IPS DF 6.9 (cell line): ENCODE measurements at regions not wholly inside any gene's neighbourhood (a gene's known extent, or its start where the extent isn't known, plus 50 kb on each side); places are given as distances from the start of the nearest gene placed in this dataset.

ENCODE experiments used
- DNase-seq: peaks from one replicate; pipeline ENCODE4 v3.0.0-alpha.2; 2013; ENCODE audit warnings: low read depth, low spot score
- H3K27ac ChIP-seq: one replicate; pipeline ENCODE4 v1.5.1; 2013; ENCODE audit warnings: low read length, control low read depth
- H3K27me3 ChIP-seq: 2 replicates; pipeline ENCODE4 v1.6.1; 2013; ENCODE audit warnings: mild to moderate bottlenecking, low read length; ENCODE audit not compliant: control insufficient read depth, insufficient read depth
- H3K36me3 ChIP-seq: 2 replicates; pipeline ENCODE4 v1.6.1; 2013; ENCODE audit warnings: low read length; ENCODE audit not compliant: control insufficient read depth, insufficient read depth
- H3K4me1 ChIP-seq: 2 replicates; pipeline ENCODE4 v1.6.1; 2013; ENCODE audit warnings: low read length; ENCODE audit not compliant: control insufficient read depth, insufficient read depth
- H3K4me3 ChIP-seq: 2 replicates; pipeline ENCODE4 v1.5.1; 2013; ENCODE audit warnings: mild to moderate bottlenecking, low read length
- H3K9me3 ChIP-seq: 2 replicates; pipeline ENCODE4 v1.6.1; 2013; ENCODE audit warnings: low read length, inconsistent platforms; ENCODE audit not compliant: control insufficient read depth, insufficient read depth
- WGBS: extraction: QIAGEN DNeasy Blood & Tissue Kit; methylation state at CpG from one replicate; pipeline ENCODE4 v1.1.7; 2013; ENCODE audit warnings: mixed read lengths, missing lambda C conversion rate; ENCODE audit not compliant: insufficient read length, insufficient coverage; 5-methylcytosine and 5-hydroxymethylcytosine counted together

GRCh38 chr10:33627611-33628010 lies 293.1 kb upstream of the NRP1 start:
- H3K36me3 ChIP-seq, result no peaks in the 10 kb centered on the region
- no peak for DNase-seq
- H3K27ac ChIP-seq, result no peak overlapping the region
- H3K9me3 ChIP-seq, result no peaks in the 10 kb centered on the region
- no CpG with 5 or more reads among the region's 5 CpGs for WGBS
- H3K4me1 ChIP-seq, result no peaks in the 10 kb centered on the region
- no peaks in the 10 kb centered on the region for H3K27me3 ChIP-seq
- H3K4me3 ChIP-seq, result no peak overlapping the region

GRCh38 chr10:33626798-33627466 lies 292.5 kb upstream of the NRP1 start:
- Histone ChIP-seq H3K4me1 (no peaks in the 10 kb centered on the region), H3K36me3 (no peaks in the 10 kb centered on the region), H3K27ac (no peak overlapping the region), H3K9me3 (no peaks in the 10 kb centered on the region), H3K4me3 (no peak overlapping the region), H3K27me3 (no peaks in the 10 kb centered on the region)
- DNase-seq, result no peak
- no CpG with 5 or more reads among the region's 3 CpGs for WGBS

GRCh38 chr10:33623669-33624068 lies 289.2 kb upstream of the NRP1 start:
- no peaks in the 10 kb centered on the region for H3K9me3 ChIP-seq
- no peak for DNase-seq
- H3K36me3 ChIP-seq, result no peaks in the 10 kb centered on the region
- H3K27me3 ChIP-seq, result no peaks in the 10 kb centered on the region
- WGBS, result no CpG with 5 or more reads among the region's 3 CpGs
- no peak overlapping the region for H3K4me3 ChIP-seq
- H3K27ac ChIP-seq, result no peak overlapping the region
- H3K4me1 ChIP-seq, result no peaks in the 10 kb centered on the region

GRCh38 chr10:33621101-33621500 lies 286.6 kb upstream of the NRP1 start:
- no CpG with 5 or more reads among the region's 4 CpGs for WGBS
- Histone ChIP-seq H3K9me3 (no peaks in the 10 kb centered on the region), H3K27ac (no peak overlapping the region), H3K4me1 (no peaks in the 10 kb centered on the region), H3K27me3 (no peaks in the 10 kb centered on the region), H3K4me3 (no peak overlapping the region), H3K36me3 (no peaks in the 10 kb centered on the region)
- no peak for DNase-seq

GRCh38 chr10:33618196-33618595 lies 283.7 kb upstream of the NRP1 start:
- H3K9me3 ChIP-seq, result no peaks in the 10 kb centered on the region
- no peaks in the 10 kb centered on the region for H3K27me3 ChIP-seq
- no peaks in the 10 kb centered on the region for H3K4me1 ChIP-seq
- no peak for DNase-seq
- WGBS, result no CpG with 5 or more reads among the region's 2 CpGs
- H3K4me3 ChIP-seq, result no peak overlapping the region
- H3K36me3 ChIP-seq, result no peaks in the 10 kb centered on the region
- no peak overlapping the region for H3K27ac ChIP-seq

- H3K36me3 ChIP-seq, result no peaks in the 10 kb centered on the region
- H3K9me3 ChIP-seq, result no peaks in the 10 kb centered on the region
- no peak for DNase-seq
- no peaks in the 10 kb centered on the region for H3K27me3 ChIP-seq
- WGBS, result no CpG with 5 or more reads among the region's 8 CpGs
- H3K4me1 ChIP-seq, result no peaks in the 10 kb centered on the region
- H3K27ac ChIP-seq, result no peak overlapping the region
- H3K4me3 ChIP-seq, result no peak overlapping the region
Observed at GRCh38 chr10:33617381-33618080, 283.1 kb upstream of the NRP1 start.

- H3K4me1 ChIP-seq, result no peaks in the 10 kb centered on the region
- WGBS, result no CpG with 5 or more reads among the region's 1 CpG
- H3K27ac ChIP-seq, result no peak overlapping the region
- H3K4me3 ChIP-seq, result no peak overlapping the region
- no peaks in the 10 kb centered on the region for H3K27me3 ChIP-seq
- DNase-seq, result no peak
- H3K36me3 ChIP-seq, result no peaks in the 10 kb centered on the region
- no peaks in the 10 kb centered on the region for H3K9me3 ChIP-seq
Observed at GRCh38 chr10:33616956-33617355, 282.5 kb upstream of the NRP1 start.

- Histone ChIP-seq H3K4me3 (no peak overlapping the region), H3K4me1 (no peaks in the 10 kb centered on the region), H3K27me3 (no peaks in the 10 kb centered on the region), H3K9me3 (no peaks in the 10 kb centered on the region), H3K36me3 (no peaks in the 10 kb centered on the region), H3K27ac (no peak overlapping the region)
- DNase-seq, result no peak
- no CpG with 5 or more reads among the region's 3 CpGs for WGBS
Observed at GRCh38 chr10:33612551-33612950, 278.1 kb upstream of the NRP1 start.

- no CpG with 5 or more reads among the region's 1 CpG for WGBS
- no peak overlapping the region for H3K27ac ChIP-seq
- no peak overlapping the region for H3K4me3 ChIP-seq
- no peaks in the 10 kb centered on the region for H3K27me3 ChIP-seq
- no peaks in the 10 kb centered on the region for H3K36me3 ChIP-seq
- H3K4me1 ChIP-seq, result no peaks in the 10 kb centered on the region
- no peaks in the 10 kb centered on the region for H3K9me3 ChIP-seq
- no peak for DNase-seq
Observed at GRCh38 chr10:33612116-33612515, 277.6 kb upstream of the NRP1 start.

- Histone ChIP-seq H3K27me3 (no peaks in the 10 kb centered on the region), H3K9me3 (no peaks in the 10 kb centered on the region), H3K36me3 (no peaks in the 10 kb centered on the region), H3K4me1 (no peaks in the 10 kb centered on the region), H3K27ac (no peak overlapping the region), H3K4me3 (no peak overlapping the region)
- no CpG with 5 or more reads among the region's 1 CpG for WGBS
- no peak for DNase-seq
Observed at GRCh38 chr10:33611423-33611822, 277.0 kb upstream of the NRP1 start.

- Histone ChIP-seq H3K36me3 (no peaks in the 10 kb centered on the region), H3K4me1 (no peaks in the 10 kb centered on the region), H3K9me3 (no peaks in the 10 kb centered on the region), H3K27ac (no peak overlapping the region), H3K4me3 (no peak overlapping the region), H3K27me3 (no peaks in the 10 kb centered on the region)
- DNase-seq, result no peak
Observed at GRCh38 chr10:33609546-33609945, 275.1 kb upstream of the NRP1 start.
